ENCODE measurements at regions not wholly inside any gene's neighbourhood (a gene's known extent, or its start where the extent isn't known, plus 50 kb on each side); places are given as distances from the start of the nearest gene placed in this dataset.

DNA sequence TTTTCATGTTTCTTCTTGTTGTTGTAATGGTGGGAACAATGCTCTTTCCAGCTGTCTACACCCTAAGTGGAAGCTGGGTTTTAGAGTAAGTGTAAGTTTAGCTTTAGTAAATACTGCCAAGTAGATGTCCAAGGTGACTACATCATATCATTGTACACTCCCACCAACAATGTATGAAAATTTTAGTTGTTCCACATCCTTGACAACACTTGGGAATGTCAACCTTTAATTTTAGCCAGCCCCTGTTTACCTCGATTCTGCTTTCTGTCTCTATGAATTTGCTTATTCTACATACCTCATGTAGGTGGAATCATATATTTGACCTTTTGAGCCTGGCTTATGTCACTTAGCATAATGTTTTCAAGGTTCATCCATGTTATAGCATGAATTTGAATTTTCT, 93.0 kb downstream of the MTPAP start:
- DNase-seq (ENCODE audit: low read depth) = no peak
- no peak overlapping the region for H3K4me3 ChIP-seq (ENCODE audit: control insufficient read depth, low read depth, low read length)
- no peak for TF ChIP-seq CTCF (conservative IDR thresholded peaks at IDR 0.05; ENCODE audit: control insufficient read depth, insufficient read depth, low read depth, low read length)

DNA sequence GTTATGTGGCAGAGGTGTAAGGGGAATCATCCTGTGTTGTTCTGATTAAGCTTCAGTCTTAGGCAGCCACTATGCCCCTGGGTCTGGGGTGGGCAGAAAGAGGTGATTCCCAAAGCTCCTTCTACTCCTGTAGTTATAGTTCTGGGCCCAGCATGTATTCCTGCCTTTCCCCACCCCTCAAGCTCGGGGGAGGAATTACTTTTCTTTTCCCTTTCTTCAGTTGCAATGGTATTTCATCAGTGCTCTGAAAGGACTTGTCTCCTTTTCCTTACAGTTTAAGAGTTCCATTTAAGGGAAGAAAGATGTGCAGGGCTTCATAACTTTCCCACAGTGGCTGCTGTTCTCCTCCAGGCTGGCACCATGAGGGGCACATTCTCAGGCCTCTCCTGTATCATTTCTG, 94.2 kb downstream of the MTPAP start:
- H3K4me3 ChIP-seq (ENCODE audit: control insufficient read depth, low read depth, low read length) = no peak overlapping the region
- TF ChIP-seq CTCF (conservative IDR thresholded peaks at IDR 0.05; ENCODE audit: control insufficient read depth, insufficient read depth, low read depth, low read length) = no peak
- DNase-seq (ENCODE audit: low read depth) = no peak

GRCh38 chr10:30248728-30249127, 100.3 kb downstream of the MTPAP start:
- no peak for DNase-seq (ENCODE audit: low read depth)
- TF ChIP-seq CTCF (conservative IDR thresholded peaks at IDR 0.05; ENCODE audit: control insufficient read depth, insufficient read depth, low read depth, low read length) = no peak
- H3K4me3 ChIP-seq (ENCODE audit: control insufficient read depth, low read depth, low read length) = no peak overlapping the region

- DNase-seq (ENCODE audit: low read depth) = no peak
- H3K4me3 ChIP-seq (ENCODE audit: control insufficient read depth, low read depth, low read length) = no peak overlapping the region
- no peak for TF ChIP-seq CTCF (conservative IDR thresholded peaks at IDR 0.05; ENCODE audit: control insufficient read depth, insufficient read depth, low read depth, low read length)
These were observed 101.4 kb downstream of the MTPAP start for GRCh38 chr10:30247704-30248103.

GRCh38 chr10:30241422-30242110, 107.5 kb downstream of the MTPAP start:
- TF ChIP-seq CTCF (conservative IDR thresholded peaks at IDR 0.05; ENCODE audit: control insufficient read depth, insufficient read depth, low read depth, low read length) = no peak
- H3K4me3 ChIP-seq (ENCODE audit: control insufficient read depth, low read depth, low read length) = no peak overlapping the region
- DNase-seq (ENCODE audit: low read depth) = no peak

- no peak overlapping the region for H3K4me3 ChIP-seq (ENCODE audit: control insufficient read depth, low read depth, low read length)
- TF ChIP-seq CTCF (conservative IDR thresholded peaks at IDR 0.05; ENCODE audit: control insufficient read depth, insufficient read depth, low read depth, low read length) = no peak
- no peak for DNase-seq (ENCODE audit: low read depth)
These were observed 110.2 kb downstream of the MTPAP start for GRCh38 chr10:30238836-30239235.
